IMR-90 (cell line): ENCODE measurements at regions not wholly inside any gene's neighbourhood (a gene's known extent, or its start where the extent isn't known, plus 50 kb on each side); places are given as distances from the start of the nearest gene placed in this dataset.

Source experiments
- BHLHE40 ChIP-seq: fragments of 150-350 bp; IDR thresholded peaks from 2 replicates; pipeline ENCODE4 v1.6.1; 2016; ENCODE audit warnings: mild to moderate bottlenecking, low read depth, low read length
- CEBPB ChIP-seq: IDR thresholded peaks from 2 replicates; pipeline ENCODE4 v1.6.1; 2012; ENCODE audit warnings: low read depth, low read length, improper control_type of control experiment
- MAZ ChIP-seq: IDR thresholded peaks from 2 replicates; pipeline ENCODE4 v1.6.1; 2012; ENCODE audit warnings: low read depth, mild to moderate bottlenecking, low read length, improper control_type of control experiment, moderate library complexity, borderline replicate concordance
- MXI1 ChIP-seq: IDR thresholded peaks from 2 replicates; pipeline ENCODE4 v1.6.1; 2012; ENCODE audit warnings: low read depth, mild to moderate bottlenecking, low read length, moderate library complexity, borderline replicate concordance
- NFE2L2 ChIP-seq: fragments of 150-350 bp; IDR thresholded peaks from 2 replicates; pipeline ENCODE4 v1.6.1; 2016; ENCODE audit warnings: low read depth, mild to moderate bottlenecking, low read length
- POLR2A ChIP-seq: IDR thresholded peaks from 2 replicates; pipeline ENCODE4 v1.6.1; 2012; ENCODE audit warnings: mild to moderate bottlenecking, low read depth, low read length
- RCOR1 ChIP-seq: IDR thresholded peaks from 2 replicates; pipeline ENCODE4 v1.6.1; 2012; ENCODE audit warnings: mild to moderate bottlenecking, low read length, improper control_type of control experiment; ENCODE audit not compliant: insufficient replicate concordance
- SMC3 ChIP-seq: fragments of 150-350 bp; IDR thresholded peaks from 2 replicates; pipeline ENCODE4 v1.6.1; 2016; ENCODE audit warnings: low read depth, mild to moderate bottlenecking, antibody characterized with exemption, low read length, moderate library complexity
- TF ChIP-seq, protein P1 (sequence below): conservative IDR thresholded peaks from 2 replicates; pipeline ENCODE4 v1.5.1; 2012; ENCODE audit warnings: mild to moderate bottlenecking, low read depth, low read length, improper control_type of control experiment
- TF ChIP-seq, protein P2 (sequence below): fragments of 150-350 bp; IDR thresholded peaks from 2 replicates; pipeline ENCODE4 v1.6.1; 2017; ENCODE audit warnings: mild to moderate bottlenecking, antibody characterized with exemption, low read length, low read depth

DNA sequence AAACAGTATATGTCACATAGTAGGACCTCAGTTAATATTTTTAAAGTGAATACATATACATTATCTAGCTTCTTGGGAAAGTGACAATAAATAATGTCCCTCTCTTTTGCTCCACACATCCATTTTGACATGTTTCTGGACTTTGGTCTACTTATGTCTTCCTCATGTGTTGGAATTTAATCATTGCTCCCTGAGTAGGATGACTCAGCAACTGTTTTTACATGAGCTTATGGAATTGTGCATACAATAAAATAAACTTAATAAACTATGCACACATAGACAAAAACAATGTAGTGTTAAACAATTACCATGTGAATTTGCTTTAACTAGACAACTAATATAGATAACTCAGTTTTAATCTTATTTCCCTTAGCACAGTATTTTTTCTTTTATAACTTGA is 503.8 kb downstream of the TFAP2B start:
- TF ChIP-seq POLR2A (no peak), NFE2L2 (peak; percentile 19; the same call in 1 of the 2 replicates), CEBPB (no peak), SMC3 (no peak), MAZ (no peak), BHLHE40 (no peak), RCOR1 (no peak), MXI1 (no peak)
- TF ChIP-seq, protein P1, sequence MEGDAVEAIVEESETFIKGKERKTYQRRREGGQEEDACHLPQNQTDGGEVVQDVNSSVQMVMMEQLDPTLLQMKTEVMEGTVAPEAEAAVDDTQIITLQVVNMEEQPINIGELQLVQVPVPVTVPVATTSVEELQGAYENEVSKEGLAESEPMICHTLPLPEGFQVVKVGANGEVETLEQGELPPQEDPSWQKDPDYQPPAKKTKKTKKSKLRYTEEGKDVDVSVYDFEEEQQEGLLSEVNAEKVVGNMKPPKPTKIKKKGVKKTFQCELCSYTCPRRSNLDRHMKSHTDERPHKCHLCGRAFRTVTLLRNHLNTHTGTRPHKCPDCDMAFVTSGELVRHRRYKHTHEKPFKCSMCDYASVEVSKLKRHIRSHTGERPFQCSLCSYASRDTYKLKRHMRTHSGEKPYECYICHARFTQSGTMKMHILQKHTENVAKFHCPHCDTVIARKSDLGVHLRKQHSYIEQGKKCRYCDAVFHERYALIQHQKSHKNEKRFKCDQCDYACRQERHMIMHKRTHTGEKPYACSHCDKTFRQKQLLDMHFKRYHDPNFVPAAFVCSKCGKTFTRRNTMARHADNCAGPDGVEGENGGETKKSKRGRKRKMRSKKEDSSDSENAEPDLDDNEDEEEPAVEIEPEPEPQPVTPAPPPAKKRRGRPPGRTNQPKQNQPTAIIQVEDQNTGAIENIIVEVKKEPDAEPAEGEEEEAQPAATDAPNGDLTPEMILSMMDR = no peak
- TF ChIP-seq, protein P2, sequence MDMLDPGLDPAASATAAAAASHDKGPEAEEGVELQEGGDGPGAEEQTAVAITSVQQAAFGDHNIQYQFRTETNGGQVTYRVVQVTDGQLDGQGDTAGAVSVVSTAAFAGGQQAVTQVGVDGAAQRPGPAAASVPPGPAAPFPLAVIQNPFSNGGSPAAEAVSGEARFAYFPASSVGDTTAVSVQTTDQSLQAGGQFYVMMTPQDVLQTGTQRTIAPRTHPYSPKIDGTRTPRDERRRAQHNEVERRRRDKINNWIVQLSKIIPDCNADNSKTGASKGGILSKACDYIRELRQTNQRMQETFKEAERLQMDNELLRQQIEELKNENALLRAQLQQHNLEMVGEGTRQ = no peak
